ENCODE measurements at regions not wholly inside any gene's neighbourhood (a gene's known extent, or its start where the extent isn't known, plus 50 kb on each side); places are given as distances from the start of the nearest gene placed in this dataset.

DNA sequence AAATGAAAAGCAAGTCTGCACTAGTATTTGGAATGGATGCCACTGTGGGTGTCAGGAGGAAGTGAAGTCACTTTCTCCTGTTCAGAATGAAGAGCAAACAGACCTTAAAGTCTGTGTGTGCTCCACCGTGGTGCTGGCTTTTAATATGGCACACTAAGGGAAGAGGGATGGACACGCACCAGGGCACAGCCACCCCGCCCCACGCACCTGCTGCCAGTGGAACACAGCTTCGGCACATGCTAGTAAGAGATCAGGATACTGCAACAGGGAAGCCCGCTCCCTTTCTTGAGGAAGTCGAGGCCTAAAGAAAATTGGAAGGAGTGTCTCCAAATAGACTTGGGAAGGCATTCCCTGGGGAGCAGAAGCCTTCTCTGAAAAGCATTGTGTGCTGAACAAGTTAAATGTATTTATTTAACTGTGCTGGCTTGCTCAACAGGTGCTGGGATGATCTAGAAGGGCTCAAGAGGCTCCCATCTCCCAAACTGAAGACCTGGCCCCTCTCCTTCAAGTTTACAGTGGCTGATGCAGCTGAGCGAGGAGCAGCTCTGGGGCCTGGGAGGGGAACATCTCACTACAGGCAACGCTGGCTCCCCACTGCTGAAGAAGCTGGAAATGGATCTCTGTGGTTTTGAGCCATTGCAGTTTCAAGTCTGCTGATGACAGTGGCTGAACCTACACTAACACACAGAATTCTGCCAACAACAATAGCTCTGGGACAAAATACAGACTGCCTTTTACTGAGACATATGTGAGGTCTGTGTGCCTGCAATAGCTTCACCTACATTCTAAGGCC, 504.6 kb upstream of the B3GAT1 start:
- TF ChIP-seq, protein P1, sequence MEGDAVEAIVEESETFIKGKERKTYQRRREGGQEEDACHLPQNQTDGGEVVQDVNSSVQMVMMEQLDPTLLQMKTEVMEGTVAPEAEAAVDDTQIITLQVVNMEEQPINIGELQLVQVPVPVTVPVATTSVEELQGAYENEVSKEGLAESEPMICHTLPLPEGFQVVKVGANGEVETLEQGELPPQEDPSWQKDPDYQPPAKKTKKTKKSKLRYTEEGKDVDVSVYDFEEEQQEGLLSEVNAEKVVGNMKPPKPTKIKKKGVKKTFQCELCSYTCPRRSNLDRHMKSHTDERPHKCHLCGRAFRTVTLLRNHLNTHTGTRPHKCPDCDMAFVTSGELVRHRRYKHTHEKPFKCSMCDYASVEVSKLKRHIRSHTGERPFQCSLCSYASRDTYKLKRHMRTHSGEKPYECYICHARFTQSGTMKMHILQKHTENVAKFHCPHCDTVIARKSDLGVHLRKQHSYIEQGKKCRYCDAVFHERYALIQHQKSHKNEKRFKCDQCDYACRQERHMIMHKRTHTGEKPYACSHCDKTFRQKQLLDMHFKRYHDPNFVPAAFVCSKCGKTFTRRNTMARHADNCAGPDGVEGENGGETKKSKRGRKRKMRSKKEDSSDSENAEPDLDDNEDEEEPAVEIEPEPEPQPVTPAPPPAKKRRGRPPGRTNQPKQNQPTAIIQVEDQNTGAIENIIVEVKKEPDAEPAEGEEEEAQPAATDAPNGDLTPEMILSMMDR (IDR thresholded peaks at IDR 0.05; ENCODE audit: insufficient read depth, low read depth, low read length), result no peak
- POLR2A ChIA-PET, result no interaction called here
- Histone ChIP-seq H3K4me3 (ENCODE audit: low read depth, low read length) (no peak overlapping the region), H3K36me3 (ENCODE audit: control insufficient read depth, insufficient read depth, low read length) (no peaks in the 10 kb centered on the region), H3K27me3 (ENCODE audit: control insufficient read depth, insufficient read depth, low read length) (no peaks in the 10 kb centered on the region)
- no peak for DNase-seq (ENCODE audit: low read depth)
- CTCF ChIA-PET, result no interaction called here

DNA sequence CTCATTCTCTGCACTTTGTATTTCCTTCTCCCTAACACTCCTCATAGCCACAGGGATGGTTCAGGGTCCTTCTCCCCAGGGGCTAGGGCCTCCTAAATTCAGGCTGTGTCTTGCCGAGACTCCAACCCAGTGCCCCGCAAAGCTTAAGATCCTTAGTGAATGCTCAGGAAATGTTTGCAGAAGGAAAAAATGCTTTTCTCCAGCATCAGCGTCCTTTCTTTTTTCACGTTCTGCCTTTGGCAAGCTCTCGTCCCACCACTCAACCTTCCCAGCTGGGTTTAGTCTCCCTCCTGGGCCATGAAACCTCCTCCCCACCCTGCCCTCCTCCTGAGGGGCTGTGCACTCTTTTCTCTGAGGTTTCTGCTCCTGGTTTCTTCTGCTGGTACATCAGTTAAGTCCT, 503.8 kb upstream of the B3GAT1 start:
- no peak for DNase-seq (ENCODE audit: low read depth)
- Histone ChIP-seq H3K36me3 (ENCODE audit: control insufficient read depth, insufficient read depth, low read length) (no peaks in the 10 kb centered on the region), H3K27me3 (ENCODE audit: control insufficient read depth, insufficient read depth, low read length) (no peaks in the 10 kb centered on the region), H3K4me3 (ENCODE audit: low read depth, low read length) (no peak overlapping the region)
- TF ChIP-seq, protein P1 (IDR thresholded peaks at IDR 0.05; ENCODE audit: insufficient read depth, low read depth, low read length), result no peak
- ChIA-PET POLR2A (no interaction called here), CTCF (no interaction called here)

DNA sequence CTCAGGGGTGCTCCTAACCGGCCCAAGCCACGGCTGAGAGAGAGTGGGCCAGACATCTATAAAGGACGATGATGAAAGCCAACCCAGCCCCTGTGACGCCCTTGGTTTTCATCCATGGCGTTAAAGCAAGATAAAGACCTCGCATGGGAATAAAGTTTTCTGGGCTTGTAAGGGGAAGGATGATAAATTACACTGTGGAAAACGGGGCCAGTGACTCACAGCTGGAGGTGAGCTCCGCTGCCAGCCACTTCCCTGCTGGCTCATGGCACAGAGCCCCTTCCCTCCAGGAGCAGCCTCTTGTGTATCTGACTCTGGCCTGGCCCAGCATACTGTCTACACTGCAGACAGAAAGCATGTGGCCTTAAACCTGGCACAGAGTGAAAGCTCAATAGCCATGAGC, 503.2 kb upstream of the B3GAT1 start:
- ChIA-PET POLR2A (no interaction called here), CTCF (no interaction called here)
- Histone ChIP-seq H3K36me3 (ENCODE audit: control insufficient read depth, insufficient read depth, low read length) (no peaks in the 10 kb centered on the region), H3K27me3 (ENCODE audit: control insufficient read depth, insufficient read depth, low read length) (no peaks in the 10 kb centered on the region), H3K4me3 (ENCODE audit: low read depth, low read length) (no peak overlapping the region)
- DNase-seq (ENCODE audit: low read depth), result no peak
- TF ChIP-seq, protein P1 (IDR thresholded peaks at IDR 0.05; ENCODE audit: insufficient read depth, low read depth, low read length), result no peak

DNA sequence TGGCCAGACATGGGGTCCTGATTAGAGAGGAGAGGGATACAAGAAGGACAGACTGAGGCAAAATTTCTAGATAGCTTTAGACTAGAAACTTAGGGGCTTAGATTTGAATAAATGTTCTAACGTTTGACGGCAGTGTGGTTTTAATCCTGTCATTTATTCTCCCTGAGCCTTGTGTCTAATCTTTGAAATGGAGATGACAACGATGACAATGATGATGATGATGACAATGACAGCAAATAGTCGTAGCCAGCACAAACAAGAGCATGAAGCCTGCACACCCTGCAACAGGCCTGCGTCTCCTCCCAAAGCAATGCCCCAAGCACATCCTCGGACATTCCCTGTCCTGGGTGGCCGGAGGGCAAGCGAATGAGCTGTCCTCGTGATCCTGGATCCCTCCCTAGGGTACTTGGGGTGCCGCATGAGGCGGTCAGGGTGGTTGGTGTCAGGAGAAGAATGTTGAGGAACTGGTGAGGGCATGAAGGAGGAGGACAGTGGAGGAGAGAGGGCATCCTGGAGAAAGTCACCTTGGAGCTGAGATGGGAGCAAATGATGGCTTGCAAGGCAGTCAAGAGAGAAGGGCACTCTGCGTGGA, 502.1 kb upstream of the B3GAT1 start:
- TF ChIP-seq, protein P1 (IDR thresholded peaks at IDR 0.05; ENCODE audit: insufficient read depth, low read depth, low read length), result no peak
- Histone ChIP-seq H3K4me3 (ENCODE audit: low read depth, low read length) (no peak overlapping the region), H3K36me3 (ENCODE audit: control insufficient read depth, insufficient read depth, low read length) (no peaks in the 10 kb centered on the region), H3K27me3 (ENCODE audit: control insufficient read depth, insufficient read depth, low read length) (no peaks in the 10 kb centered on the region)
- ChIA-PET CTCF (no interaction called here), POLR2A (no interaction called here)
- no peak for DNase-seq (ENCODE audit: low read depth)

DNA sequence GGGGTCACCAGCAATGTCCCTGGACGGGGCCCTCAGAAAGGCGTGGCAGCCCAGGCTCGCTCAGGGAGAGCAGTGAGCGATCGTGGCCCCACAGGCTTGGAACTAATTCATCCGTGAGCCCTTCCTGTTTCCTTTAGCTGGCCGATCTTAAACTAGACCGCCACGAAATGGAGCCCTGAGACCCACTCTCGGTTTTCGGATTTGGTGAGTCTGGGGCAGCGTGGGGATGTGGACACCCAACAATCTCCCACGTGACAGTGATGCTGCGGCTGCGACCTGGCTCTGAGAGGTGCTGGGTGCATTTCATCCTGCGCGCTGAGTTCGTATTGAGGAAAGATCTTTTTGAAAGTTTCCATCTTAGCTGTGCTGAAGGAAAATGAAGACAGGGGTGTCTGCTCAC, 501.3 kb upstream of the B3GAT1 start:
- Histone ChIP-seq H3K4me3 (ENCODE audit: low read depth, low read length) (no peak overlapping the region), H3K27me3 (ENCODE audit: control insufficient read depth, insufficient read depth, low read length) (no peaks in the 10 kb centered on the region), H3K36me3 (ENCODE audit: control insufficient read depth, insufficient read depth, low read length) (no peaks in the 10 kb centered on the region)
- ChIA-PET CTCF (no interaction called here), POLR2A (no interaction called here)
- TF ChIP-seq, protein P1 (IDR thresholded peaks at IDR 0.05; ENCODE audit: insufficient read depth, low read depth, low read length), result no peak
- DNase-seq (ENCODE audit: low read depth), result no peak

Measured in BJ (cell line).